ENCODE measurements at regions not wholly inside any gene's neighbourhood (a gene's known extent, or its start where the extent isn't known, plus 50 kb on each side); places are given as distances from the start of the nearest gene placed in this dataset.

DNA sequence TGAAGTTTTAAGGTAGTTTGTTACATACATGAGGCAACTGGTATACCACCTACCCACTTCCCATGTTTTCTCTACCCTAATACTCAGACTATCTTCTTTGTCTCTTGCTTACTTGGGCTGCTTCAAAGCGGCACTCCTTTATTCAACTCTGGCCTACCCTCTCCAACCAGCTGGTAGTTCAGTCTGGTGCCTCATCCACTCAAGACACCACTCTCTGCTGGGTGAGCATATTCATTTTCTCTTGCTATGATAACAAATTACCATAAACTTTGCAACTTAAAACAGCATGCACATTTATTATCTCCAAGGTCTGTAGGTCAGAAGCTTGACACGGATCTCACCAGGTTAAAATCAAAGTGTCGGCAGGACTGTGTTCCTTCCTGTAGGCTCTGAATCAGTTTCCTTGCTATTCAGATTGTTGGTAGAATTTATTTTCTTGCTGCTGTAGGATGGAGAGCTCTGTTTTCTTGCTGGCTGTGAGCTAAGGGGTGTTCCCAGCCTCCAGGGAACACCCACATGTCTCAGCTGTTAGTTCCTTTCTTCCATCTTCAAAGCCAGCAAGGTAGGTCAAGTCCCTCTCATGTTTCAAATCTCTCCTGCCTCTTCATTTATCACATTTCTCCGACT, 666.0 kb downstream of the DIAPH3 start:
- H4K20me1 ChIP-seq (ENCODE audit: insufficient read depth, low read length, poor library complexity, severe bottlenecking), result no peaks in the 10 kb centered on the region
- H3K4me1 ChIP-seq (ENCODE audit: insufficient read depth, low read length, poor library complexity, severe bottlenecking), result no peaks in the 10 kb centered on the region
- no peak overlapping the region for H3K4me2 ChIP-seq (ENCODE audit: low read depth, low read length, poor library complexity, severe bottlenecking)
- no peaks in the 10 kb centered on the region for H3K79me2 ChIP-seq (ENCODE audit: insufficient read depth, low read length)
- no peaks in the 10 kb centered on the region for H3K36me3 ChIP-seq (ENCODE audit: insufficient read depth, low read length)
- no peaks in the 10 kb centered on the region for H3K27me3 ChIP-seq (ENCODE audit: insufficient read depth, low read length, poor library complexity, severe bottlenecking)
- H3K9me3 ChIP-seq (ENCODE audit: insufficient read depth, low read depth, low read length), result no peaks in the 10 kb centered on the region
- H3K4me3 ChIP-seq (ENCODE audit: low read length, poor library complexity, severe bottlenecking), result no peak overlapping the region
- H2AFZ ChIP-seq (ENCODE audit: low read length), result no peak overlapping the region
- H3K9ac ChIP-seq (ENCODE audit: low read depth, low read length, poor library complexity, severe bottlenecking), result no peak overlapping the region
- H3K9me2 ChIP-seq (replicated peaks; ENCODE audit: low read depth, low read length), result no peaks in the 10 kb centered on the region
- no peaks in the 10 kb centered on the region for H3F3A ChIP-seq (ENCODE audit: low read depth)
- no peak for TF ChIP-seq EZH2phosphoT487 (IDR thresholded peaks at IDR 0.05; ENCODE audit: borderline replicate concordance)
- TF ChIP-seq, protein P1, sequence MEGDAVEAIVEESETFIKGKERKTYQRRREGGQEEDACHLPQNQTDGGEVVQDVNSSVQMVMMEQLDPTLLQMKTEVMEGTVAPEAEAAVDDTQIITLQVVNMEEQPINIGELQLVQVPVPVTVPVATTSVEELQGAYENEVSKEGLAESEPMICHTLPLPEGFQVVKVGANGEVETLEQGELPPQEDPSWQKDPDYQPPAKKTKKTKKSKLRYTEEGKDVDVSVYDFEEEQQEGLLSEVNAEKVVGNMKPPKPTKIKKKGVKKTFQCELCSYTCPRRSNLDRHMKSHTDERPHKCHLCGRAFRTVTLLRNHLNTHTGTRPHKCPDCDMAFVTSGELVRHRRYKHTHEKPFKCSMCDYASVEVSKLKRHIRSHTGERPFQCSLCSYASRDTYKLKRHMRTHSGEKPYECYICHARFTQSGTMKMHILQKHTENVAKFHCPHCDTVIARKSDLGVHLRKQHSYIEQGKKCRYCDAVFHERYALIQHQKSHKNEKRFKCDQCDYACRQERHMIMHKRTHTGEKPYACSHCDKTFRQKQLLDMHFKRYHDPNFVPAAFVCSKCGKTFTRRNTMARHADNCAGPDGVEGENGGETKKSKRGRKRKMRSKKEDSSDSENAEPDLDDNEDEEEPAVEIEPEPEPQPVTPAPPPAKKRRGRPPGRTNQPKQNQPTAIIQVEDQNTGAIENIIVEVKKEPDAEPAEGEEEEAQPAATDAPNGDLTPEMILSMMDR (conservative IDR thresholded peaks at IDR 0.05; ENCODE audit: low read length), result no peak

DNA sequence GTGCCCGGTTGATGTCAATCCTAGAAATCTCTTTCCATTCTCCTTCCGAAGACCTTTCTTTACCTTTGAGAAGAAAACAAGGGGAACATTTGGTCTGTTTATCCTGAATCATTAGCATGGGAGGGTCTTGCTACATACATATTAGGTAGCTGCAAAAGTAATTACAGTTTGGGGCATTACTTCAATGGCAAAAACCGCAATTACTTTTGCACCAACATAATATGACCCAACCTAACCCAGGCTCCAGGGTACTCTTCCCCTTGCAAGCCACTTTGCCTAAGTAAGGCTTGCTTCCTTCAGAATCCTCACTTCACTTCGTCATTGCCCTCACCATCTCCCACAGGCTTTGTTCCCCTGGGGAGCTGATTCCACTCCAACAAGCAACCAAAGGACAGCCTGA, 662.7 kb downstream of the DIAPH3 start:
- Histone ChIP-seq H2AFZ (ENCODE audit: low read length) (no peak overlapping the region), H3K4me3 (ENCODE audit: low read length, poor library complexity, severe bottlenecking) (no peak overlapping the region), H4K20me1 (ENCODE audit: insufficient read depth, low read length, poor library complexity, severe bottlenecking) (no peaks in the 10 kb centered on the region), H3K9ac (ENCODE audit: low read depth, low read length, poor library complexity, severe bottlenecking) (no peak overlapping the region), H3K9me2 (replicated peaks; ENCODE audit: low read depth, low read length) (no peaks in the 10 kb centered on the region), H3K9me3 (ENCODE audit: insufficient read depth, low read depth, low read length) (no peaks in the 10 kb centered on the region), H3K79me2 (ENCODE audit: insufficient read depth, low read length) (no peaks in the 10 kb centered on the region), H3K27me3 (ENCODE audit: insufficient read depth, low read length, poor library complexity, severe bottlenecking) (no peaks in the 10 kb centered on the region), H3F3A (ENCODE audit: low read depth) (no peaks in the 10 kb centered on the region), H3K4me1 (ENCODE audit: insufficient read depth, low read length, poor library complexity, severe bottlenecking) (no peaks in the 10 kb centered on the region), H3K36me3 (ENCODE audit: insufficient read depth, low read length) (no peaks in the 10 kb centered on the region), H3K4me2 (ENCODE audit: low read depth, low read length, poor library complexity, severe bottlenecking) (no peak overlapping the region)
- TF ChIP-seq, protein P1 (conservative IDR thresholded peaks at IDR 0.05; ENCODE audit: low read length), result no peak
- no peak for TF ChIP-seq EZH2phosphoT487 (IDR thresholded peaks at IDR 0.05; ENCODE audit: borderline replicate concordance)

DNA sequence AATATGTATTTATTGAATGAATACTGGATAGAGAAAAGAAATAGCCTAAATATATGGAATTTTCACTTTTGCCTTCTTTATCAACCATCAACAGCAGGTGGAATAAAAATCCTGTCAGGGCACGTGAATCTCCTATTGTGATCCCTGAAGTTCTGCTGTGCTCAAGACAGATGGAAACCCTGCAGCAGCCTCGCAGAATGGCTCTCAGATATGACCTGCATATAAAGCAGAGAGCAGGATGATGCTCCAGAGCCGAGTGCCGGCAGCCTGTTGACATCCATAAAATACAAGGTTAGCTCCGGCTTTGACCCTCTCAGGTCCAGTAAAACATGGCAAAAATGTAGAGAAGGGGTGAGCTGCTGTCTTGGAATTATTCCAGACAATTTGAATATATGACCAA, 659.3 kb downstream of the DIAPH3 start:
- no peaks in the 10 kb centered on the region for H3K36me3 ChIP-seq (ENCODE audit: insufficient read depth, low read length)
- H3K27me3 ChIP-seq (ENCODE audit: insufficient read depth, low read length, poor library complexity, severe bottlenecking), result no peaks in the 10 kb centered on the region
- H2AFZ ChIP-seq (ENCODE audit: low read length), result no peak overlapping the region
- no peaks in the 10 kb centered on the region for H4K20me1 ChIP-seq (ENCODE audit: insufficient read depth, low read length, poor library complexity, severe bottlenecking)
- no peak overlapping the region for H3K9ac ChIP-seq (ENCODE audit: low read depth, low read length, poor library complexity, severe bottlenecking)
- no peak for TF ChIP-seq EZH2phosphoT487 (IDR thresholded peaks at IDR 0.05; ENCODE audit: borderline replicate concordance)
- TF ChIP-seq, protein P1 (conservative IDR thresholded peaks at IDR 0.05; ENCODE audit: low read length), result no peak
- H3K9me2 ChIP-seq (replicated peaks; ENCODE audit: low read depth, low read length), result no peaks in the 10 kb centered on the region
- H3K4me3 ChIP-seq (ENCODE audit: low read length, poor library complexity, severe bottlenecking), result no peak overlapping the region
- H3K79me2 ChIP-seq (ENCODE audit: insufficient read depth, low read length), result no peaks in the 10 kb centered on the region
- no peaks in the 10 kb centered on the region for H3F3A ChIP-seq (ENCODE audit: low read depth)
- no peaks in the 10 kb centered on the region for H3K9me3 ChIP-seq (ENCODE audit: insufficient read depth, low read depth, low read length)
- no peaks in the 10 kb centered on the region for H3K4me1 ChIP-seq (ENCODE audit: insufficient read depth, low read length, poor library complexity, severe bottlenecking)
- no peak overlapping the region for H3K4me2 ChIP-seq (ENCODE audit: low read depth, low read length, poor library complexity, severe bottlenecking)
